B cell (primary cell): ENCODE measurements at regions not wholly inside any gene's neighbourhood (a gene's known extent, or its start where the extent isn't known, plus 50 kb on each side); places are given as distances from the start of the nearest gene placed in this dataset.

Experiments used
- CTCF ChIP-seq: fragments of 200-600 bp; IDR thresholded peaks from one replicate; pipeline ENCODE4 v1.8.0; 2022; ENCODE audit warnings: antibody characterized with exemption, mild to moderate bottlenecking
- EZH2 ChIP-seq: IDR thresholded peaks from 2 replicates; pipeline ENCODE4 v1.6.1; 2012; ENCODE audit warnings: borderline replicate concordance, low read depth, mild to moderate bottlenecking, moderate library complexity, low read length; ENCODE audit not compliant: insufficient read depth, poor library complexity, severe bottlenecking

- TF ChIP-seq CTCF = no peak
- no peak for TF ChIP-seq EZH2
Observed at GRCh38 chr13:90253806-90254205, 1093.7 kb upstream of the MIR17HG start.
